ENCODE measurements at regions not wholly inside any gene's neighbourhood (a gene's known extent, or its start where the extent isn't known, plus 50 kb on each side); places are given as distances from the start of the nearest gene placed in this dataset.

- peaks cover 10% of the 10 kb centered on the region for H3K27me3 Mint-ChIP-seq
- Histone ChIP-seq H3K4me3 (ENCODE audit: control extremely low read depth in 1 of 5, extremely low read depth in 1 of 5, insufficient read depth in 1 of 5, low read depth in 2 of 5, low read length in 4 of 5) (no peak overlapping the region), H3K9ac (ENCODE audit: low read length) (no peak overlapping the region), H3K9me3 (ENCODE audit: control extremely low read depth in 1 of 3, control insufficient read depth in 2 of 3, insufficient read depth in 1 of 3, low read length in 2 of 3) (no peaks in the 10 kb centered on the region), H3K4me2 (replicated peaks; ENCODE audit: low read depth, low read length, poor library complexity, severe bottlenecking) (no peak overlapping the region), H3K79me2 (ENCODE audit: control insufficient read depth, insufficient read depth, low read length) (no peaks in the 10 kb centered on the region), H3K36me3 (replicated peaks in 1 of 2; ENCODE audit: control extremely low read depth in 1 of 2, control insufficient read depth in 1 of 2, extremely low read depth in 1 of 2, insufficient read depth in 2 of 2, low read length in 1 of 2) (no peaks in the 10 kb centered on the region), H3K4me1 (ENCODE audit: control insufficient read depth in 2 of 2, insufficient read depth in 2 of 2, low read length in 2 of 2) (no peaks in the 10 kb centered on the region), H2AFZ (ENCODE audit: insufficient read depth, low read depth, low read length, poor library complexity, severe bottlenecking) (no peak overlapping the region), H4K20me1 (ENCODE audit: control insufficient read depth, insufficient read depth, low read length, poor library complexity, severe bottlenecking) (no peaks in the 10 kb centered on the region), H3K27me3 (replicated peaks in 1 of 4; ENCODE audit: control extremely low read depth in 1 of 4, control insufficient read depth in 3 of 4, insufficient read depth in 4 of 4, low read length in 3 of 4) (peaks cover 0 to 2% (median 0%) of the 10 kb centered on the region in 4 experiments), H3K27ac (ENCODE audit: low read length in 2 of 2) (no peak overlapping the region)
- ChIA-PET POLR2A (no interaction called here), CTCF (no interaction called here)
- no peaks in the 10 kb centered on the region for H3K9me3 Mint-ChIP-seq (ENCODE audit: insufficient read depth)
- intact Hi-C loops (cut with micrococcal nuclease) = no loop called here
- TF ChIP-seq CTCF (IDR thresholded peaks at IDR 0.05) (no peak), EZH2 (IDR thresholded peaks at IDR 0.05; ENCODE audit: borderline replicate concordance, insufficient read depth, low read depth, low read length, poor library complexity, severe bottlenecking) (no peak)
- ATAC-seq (ENCODE audit: low read depth) (no peak), DNase-seq (no peak)
- 86% methylated on average over 1 of the region's 2 CpGs for WGBS (ENCODE audit: insufficient coverage)
- H3K4me1 Mint-ChIP-seq = no peaks in the 10 kb centered on the region
- H3K4me3 Mint-ChIP-seq = no peak overlapping the region
- no peak overlapping the region for H3K27ac Mint-ChIP-seq
Measured at GRCh38 chr2:16429002-16429401, 236.6 kb downstream of the CYRIA start.

DNA sequence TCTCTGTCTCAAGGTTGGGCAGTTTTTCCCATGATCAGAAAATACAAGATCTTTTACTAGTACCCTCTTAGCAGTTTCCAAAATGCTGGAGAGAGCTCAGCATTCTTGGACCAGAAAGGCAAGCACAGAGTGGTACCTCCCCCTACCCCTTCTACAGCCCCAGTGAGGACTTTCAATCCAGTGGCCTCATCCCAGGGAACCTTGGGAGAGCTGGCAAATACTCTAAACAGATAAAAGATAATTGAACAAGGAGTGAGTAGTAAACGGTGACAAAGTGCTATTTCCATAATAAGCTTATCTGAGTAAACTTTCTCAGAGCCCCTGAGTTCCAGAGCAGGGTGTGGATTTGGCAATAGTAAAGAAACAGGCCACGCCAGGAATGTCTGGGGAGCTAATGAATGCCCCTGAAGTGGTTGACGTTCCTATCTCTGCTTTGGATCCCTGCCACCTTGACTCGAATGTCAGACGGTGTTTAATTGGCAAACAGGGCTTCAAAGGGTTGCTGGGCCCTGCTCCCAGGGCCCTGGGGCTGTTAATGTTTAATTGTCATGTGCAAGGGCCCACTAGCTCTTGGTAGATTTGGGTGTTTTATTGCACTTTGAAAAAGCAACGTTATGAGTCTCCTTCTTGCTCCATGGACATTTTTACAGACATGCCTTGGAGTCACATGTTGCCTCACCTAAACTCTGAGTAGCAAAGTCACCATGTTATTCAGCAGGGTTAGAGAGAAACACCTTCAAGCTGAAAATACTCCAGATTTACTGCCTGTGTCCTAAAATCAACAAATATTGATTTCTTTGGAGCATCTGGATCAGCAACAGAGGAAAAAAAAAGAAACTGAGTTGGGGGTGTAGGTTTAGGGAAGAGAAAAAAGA is 239.9 kb downstream of the CYRIA start:
- no peak for DNase-seq
- H3K27ac Mint-ChIP-seq = no peak overlapping the region
- Histone ChIP-seq H3K79me2 (ENCODE audit: control insufficient read depth, insufficient read depth, low read length) (no peaks in the 10 kb centered on the region), H3K27me3 (replicated peaks in 1 of 4; ENCODE audit: control extremely low read depth in 1 of 4, control insufficient read depth in 3 of 4, insufficient read depth in 4 of 4, low read length in 3 of 4) (no peaks in the 10 kb centered on the region), H4K20me1 (ENCODE audit: control insufficient read depth, insufficient read depth, low read length, poor library complexity, severe bottlenecking) (no peaks in the 10 kb centered on the region), H3K9me3 (ENCODE audit: control extremely low read depth in 1 of 3, control insufficient read depth in 2 of 3, insufficient read depth in 1 of 3, low read length in 2 of 3) (no peaks in the 10 kb centered on the region), H3K4me1 (ENCODE audit: control insufficient read depth in 2 of 2, insufficient read depth in 2 of 2, low read length in 2 of 2) (no peaks in the 10 kb centered on the region), H3K36me3 (replicated peaks in 1 of 2; ENCODE audit: control extremely low read depth in 1 of 2, control insufficient read depth in 1 of 2, extremely low read depth in 1 of 2, insufficient read depth in 2 of 2, low read length in 1 of 2) (no peaks in the 10 kb centered on the region), H2AFZ (ENCODE audit: insufficient read depth, low read depth, low read length, poor library complexity, severe bottlenecking) (no peak overlapping the region), H3K4me3 (ENCODE audit: control extremely low read depth in 1 of 5, extremely low read depth in 1 of 5, insufficient read depth in 1 of 5, low read depth in 2 of 5, low read length in 4 of 5) (no peak overlapping the region), H3K9ac (ENCODE audit: low read length) (no peak overlapping the region), H3K27ac (ENCODE audit: low read length in 2 of 2) (no peak overlapping the region), H3K4me2 (replicated peaks; ENCODE audit: low read depth, low read length, poor library complexity, severe bottlenecking) (no peak overlapping the region)
- no peaks in the 10 kb centered on the region for H3K4me1 Mint-ChIP-seq
- H3K9me3 Mint-ChIP-seq (ENCODE audit: insufficient read depth) = no peaks in the 10 kb centered on the region
- no peak for ATAC-seq (ENCODE audit: low read depth)
- 79% methylated on average over 4 of the region's 6 CpGs for WGBS (ENCODE audit: insufficient coverage)
- no peak overlapping the region for H3K4me3 Mint-ChIP-seq
- ChIA-PET CTCF (no interaction called here), POLR2A (no interaction called here)
- TF ChIP-seq CTCF (IDR thresholded peaks at IDR 0.05) (no peak), EZH2 (IDR thresholded peaks at IDR 0.05; ENCODE audit: borderline replicate concordance, insufficient read depth, low read depth, low read length, poor library complexity, severe bottlenecking) (no peak)
- peaks cover 3% of the 10 kb centered on the region for H3K27me3 Mint-ChIP-seq
- intact Hi-C loops (cut with micrococcal nuclease) = no loop called here

Data from B cell (primary cell).